HEK293 (cell line): ENCODE measurements at regions not wholly inside any gene's neighbourhood (a gene's known extent, or its start where the extent isn't known, plus 50 kb on each side); places are given as distances from the start of the nearest gene placed in this dataset.

Experiments
- CTCF ChIA-PET: fragments of 350-600 bp; formaldehyde crosslinking; extraction: SDS; loops from one replicate; lab custom pipeline; 2021; ENCODE audit warnings: antibody characterized with exemption; lab: Yijun Ruan, JAX
- POLR2A ChIA-PET: fragments of 300-600 bp; formaldehyde crosslinking; extraction: SDS; loops from one replicate; lab custom pipeline; 2020; ENCODE audit warnings: antibody characterized with exemption, inconsistent platforms; lab: Yijun Ruan, JAX
- H3K27ac ChIP-seq: fragments of 200-500 bp; sonication (Bioruptor generic); 2 replicates; pipeline ENCODE4 v1.5.1; 2014; ENCODE audit warnings: low read depth, low read length, control low read depth, inconsistent platforms; ENCODE audit errors: extremely low read depth
- H3K36me3 ChIP-seq, 2 experiments: fragments of 200-500 bp in 1 of 2; sonication (Bioruptor generic) in 1 of 2; 1 replicate in 1 of 2; 2 replicates in 1 of 2; pipeline ENCODE4 v1.5.1; 2014 to 2017; ENCODE audit warnings: inconsistent platforms in 2 of 2, low read length in 2 of 2; ENCODE audit not compliant: control insufficient read depth in 2 of 2, insufficient read depth in 1 of 2
- H3K4me1 ChIP-seq: fragments of 200-500 bp; sonication (Bioruptor generic); 2 replicates; pipeline ENCODE4 v1.5.1; 2014; ENCODE audit warnings: mild to moderate bottlenecking, low read length, inconsistent platforms; ENCODE audit not compliant: control insufficient read depth, insufficient read depth
- H3K4me3 ChIP-seq: 2 replicates; pipeline ENCODE4 v1.5.1; 2011; ENCODE audit warnings: low read depth, mild to moderate bottlenecking, control low read depth, low read length, moderate library complexity
- H3K9me3 ChIP-seq: fragments of 200-500 bp; sonication (Bioruptor generic); 2 replicates; pipeline ENCODE4 v1.5.1; 2014; ENCODE audit warnings: low read depth, low read length, inconsistent platforms; ENCODE audit not compliant: control insufficient read depth, insufficient read depth
- MEIS1 ChIP-seq: sonication (generic); formaldehyde crosslinking; IDR thresholded peaks from 2 replicates; pipeline ENCODE4 v1.8.1; 2022; ENCODE audit warnings: missing genetic modification reagents, mild to moderate bottlenecking, borderline replicate concordance
- OVOL3 ChIP-seq: fragments of 450-650 bp; formaldehyde crosslinking; IDR thresholded peaks from 2 replicates; pipeline ENCODE4 v1.5.1; 2016; ENCODE audit warnings: missing biosample characterization, missing genetic modification characterization
- ZFP3 ChIP-seq: fragments of 450-650 bp; formaldehyde crosslinking; IDR thresholded peaks from 2 replicates; pipeline ENCODE4 v1.5.1; 2016; ENCODE audit warnings: low read depth, missing biosample characterization, missing genetic modification characterization
- ZFP37 ChIP-seq: fragments of 450-650 bp; formaldehyde crosslinking; IDR thresholded peaks from 2 replicates; pipeline ENCODE4 v1.5.1; 2016; ENCODE audit warnings: missing biosample characterization, missing genetic modification characterization
- ZFP69B ChIP-seq: fragments of 450-650 bp; formaldehyde crosslinking; IDR thresholded peaks from 2 replicates; pipeline ENCODE4 v1.5.1; 2016; ENCODE audit warnings: missing biosample characterization, missing genetic modification characterization
- ZNF132 ChIP-seq: fragments of 450-650 bp; formaldehyde crosslinking; IDR thresholded peaks from 2 replicates; pipeline ENCODE4 v1.5.1; 2017; ENCODE audit warnings: missing biosample characterization, missing genetic modification characterization, borderline replicate concordance
- ZNF174 ChIP-seq: fragments of 450-650 bp; formaldehyde crosslinking; IDR thresholded peaks from 2 replicates; pipeline ENCODE4 v1.5.0; 2017; ENCODE audit warnings: missing biosample characterization, mild to moderate bottlenecking, missing genetic modification characterization
- ZNF610 ChIP-seq: fragments of 450-650 bp; formaldehyde crosslinking; IDR thresholded peaks from 2 replicates; pipeline ENCODE4 v1.5.1; 2016; ENCODE audit warnings: missing biosample characterization, missing genetic modification characterization, borderline replicate concordance
- ZNF660 ChIP-seq: fragments of 450-650 bp; IDR thresholded peaks from 2 replicates; pipeline ENCODE4 v1.5.1; 2018; ENCODE audit warnings: missing biosample characterization, mild to moderate bottlenecking, missing genetic modification characterization
- ZNF768 ChIP-seq: fragments of 450-650 bp; formaldehyde crosslinking; IDR thresholded peaks from 2 replicates; pipeline ENCODE4 v1.5.1; 2018; ENCODE audit warnings: missing biosample characterization, mild to moderate bottlenecking, missing genetic modification characterization
- ZNF791 ChIP-seq: fragments of 450-650 bp; formaldehyde crosslinking; IDR thresholded peaks from 2 replicates; pipeline ENCODE4 v1.5.1; 2016; ENCODE audit warnings: missing biosample characterization, missing genetic modification characterization
- TF ChIP-seq, protein P1 (sequence below): fragments of 450-650 bp; formaldehyde crosslinking; IDR thresholded peaks from 2 replicates; pipeline ENCODE4 v1.5.1; 2016; ENCODE audit warnings: missing biosample characterization, missing genetic modification characterization
- TF ChIP-seq, protein P2 (sequence below): fragments of 450-650 bp; IDR thresholded peaks from 2 replicates; pipeline ENCODE4 v1.5.1; 2018; ENCODE audit warnings: missing biosample characterization, missing genetic modification characterization
- TF ChIP-seq, protein P3 (sequence below): fragments of 450-650 bp; formaldehyde crosslinking; IDR thresholded peaks from 2 replicates; pipeline ENCODE4 v1.5.1; 2016; ENCODE audit warnings: missing biosample characterization, missing genetic modification characterization, borderline replicate concordance
- TF ChIP-seq, protein P4 (sequence below): fragments of 450-650 bp; formaldehyde crosslinking; IDR thresholded peaks from 2 replicates; pipeline ENCODE4 v1.5.1; 2016; ENCODE audit warnings: missing biosample characterization, missing genetic modification characterization
- TF ChIP-seq, protein P5 (sequence below): fragments of 450-650 bp; formaldehyde crosslinking; IDR thresholded peaks from 2 replicates; pipeline ENCODE4 v1.5.1; 2016; ENCODE audit warnings: missing biosample characterization, missing genetic modification characterization

DNA sequence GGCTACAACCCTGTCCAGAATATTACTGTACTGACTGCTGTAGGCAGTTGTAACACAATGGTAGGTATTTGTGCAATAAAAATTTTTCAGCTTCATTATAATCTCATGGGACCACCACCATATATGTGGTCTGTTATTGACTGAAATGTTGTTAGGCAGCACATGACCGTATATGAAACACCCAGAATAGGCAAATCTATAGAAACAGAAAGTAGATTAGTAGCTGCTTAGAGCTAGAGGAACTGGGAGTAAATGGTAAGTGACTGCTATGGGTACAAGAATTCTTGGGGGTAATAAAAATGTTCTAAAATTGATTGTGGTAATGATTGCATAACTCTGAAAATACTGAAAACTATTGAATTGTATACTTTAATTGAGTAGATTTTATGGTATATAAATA, 185.7 kb downstream of the ESM1 start:
- TF ChIP-seq, protein P1, sequence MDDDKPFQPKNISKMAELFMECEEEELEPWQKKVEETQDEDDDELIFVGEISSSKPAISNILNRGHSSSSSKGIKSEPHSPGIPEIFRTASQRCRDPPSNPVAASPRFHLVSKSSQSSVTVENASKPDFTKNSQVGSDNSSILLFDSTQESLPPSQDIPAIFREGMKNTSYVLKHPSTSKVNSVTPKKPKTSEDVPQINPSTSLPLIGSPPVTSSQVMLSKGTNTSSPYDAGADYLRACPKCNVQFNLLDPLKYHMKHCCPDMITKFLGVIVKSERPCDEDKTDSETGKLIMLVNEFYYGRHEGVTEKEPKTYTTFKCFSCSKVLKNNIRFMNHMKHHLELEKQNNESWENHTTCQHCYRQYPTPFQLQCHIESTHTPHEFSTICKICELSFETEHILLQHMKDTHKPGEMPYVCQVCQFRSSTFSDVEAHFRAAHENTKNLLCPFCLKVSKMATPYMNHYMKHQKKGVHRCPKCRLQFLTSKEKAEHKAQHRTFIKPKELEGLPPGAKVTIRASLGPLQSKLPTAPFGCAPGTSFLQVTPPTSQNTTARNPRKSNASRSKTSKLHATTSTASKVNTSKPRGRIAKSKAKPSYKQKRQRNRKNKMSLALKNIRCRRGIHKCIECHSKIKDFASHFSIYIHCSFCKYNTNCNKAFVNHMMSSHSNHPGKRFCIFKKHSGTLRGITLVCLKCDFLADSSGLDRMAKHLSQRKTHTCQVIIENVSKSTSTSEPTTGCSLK = no peak
- TF ChIP-seq, protein P2, sequence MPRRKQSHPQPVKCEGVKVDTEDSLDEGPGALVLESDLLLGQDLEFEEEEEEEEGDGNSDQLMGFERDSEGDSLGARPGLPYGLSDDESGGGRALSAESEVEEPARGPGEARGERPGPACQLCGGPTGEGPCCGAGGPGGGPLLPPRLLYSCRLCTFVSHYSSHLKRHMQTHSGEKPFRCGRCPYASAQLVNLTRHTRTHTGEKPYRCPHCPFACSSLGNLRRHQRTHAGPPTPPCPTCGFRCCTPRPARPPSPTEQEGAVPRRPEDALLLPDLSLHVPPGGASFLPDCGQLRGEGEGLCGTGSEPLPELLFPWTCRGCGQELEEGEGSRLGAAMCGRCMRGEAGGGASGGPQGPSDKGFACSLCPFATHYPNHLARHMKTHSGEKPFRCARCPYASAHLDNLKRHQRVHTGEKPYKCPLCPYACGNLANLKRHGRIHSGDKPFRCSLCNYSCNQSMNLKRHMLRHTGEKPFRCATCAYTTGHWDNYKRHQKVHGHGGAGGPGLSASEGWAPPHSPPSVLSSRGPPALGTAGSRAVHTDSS (tag by site-specific recombination) = no peak
- no peak for TF ChIP-seq ZFP3
- TF ChIP-seq ZNF660 (tag by site-specific recombination) = no peak
- TF ChIP-seq, protein P3, sequence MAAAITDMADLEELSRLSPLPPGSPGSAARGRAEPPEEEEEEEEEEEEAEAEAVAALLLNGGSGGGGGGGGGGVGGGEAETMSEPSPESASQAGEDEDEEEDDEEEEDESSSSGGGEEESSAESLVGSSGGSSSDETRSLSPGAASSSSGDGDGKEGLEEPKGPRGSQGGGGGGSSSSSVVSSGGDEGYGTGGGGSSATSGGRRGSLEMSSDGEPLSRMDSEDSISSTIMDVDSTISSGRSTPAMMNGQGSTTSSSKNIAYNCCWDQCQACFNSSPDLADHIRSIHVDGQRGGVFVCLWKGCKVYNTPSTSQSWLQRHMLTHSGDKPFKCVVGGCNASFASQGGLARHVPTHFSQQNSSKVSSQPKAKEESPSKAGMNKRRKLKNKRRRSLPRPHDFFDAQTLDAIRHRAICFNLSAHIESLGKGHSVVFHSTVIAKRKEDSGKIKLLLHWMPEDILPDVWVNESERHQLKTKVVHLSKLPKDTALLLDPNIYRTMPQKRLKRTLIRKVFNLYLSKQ (tag by site-specific recombination) = no peak
- no peak for TF ChIP-seq ZNF768 (tag by site-specific recombination)
- no peak for TF ChIP-seq ZFP37 (tag by site-specific recombination)
- no peak for TF ChIP-seq ZNF610 (tag by site-specific recombination)
- no peak for TF ChIP-seq ZNF174 (tag by site-specific recombination)
- Histone ChIP-seq H3K4me1 (no peaks in the 10 kb centered on the region), H3K27ac (no peak overlapping the region), H3K4me3 (no peak overlapping the region), H3K36me3 (no peaks in the 10 kb centered on the region), H3K9me3 (no peaks in the 10 kb centered on the region)
- ChIA-PET CTCF (interaction anchor here (0.5 kb wide), 1 partner anchor 157 kb away, joined by 7 read pairs; no protein-coding TSS in a partner anchor), POLR2A (no interaction called here)

DNA sequence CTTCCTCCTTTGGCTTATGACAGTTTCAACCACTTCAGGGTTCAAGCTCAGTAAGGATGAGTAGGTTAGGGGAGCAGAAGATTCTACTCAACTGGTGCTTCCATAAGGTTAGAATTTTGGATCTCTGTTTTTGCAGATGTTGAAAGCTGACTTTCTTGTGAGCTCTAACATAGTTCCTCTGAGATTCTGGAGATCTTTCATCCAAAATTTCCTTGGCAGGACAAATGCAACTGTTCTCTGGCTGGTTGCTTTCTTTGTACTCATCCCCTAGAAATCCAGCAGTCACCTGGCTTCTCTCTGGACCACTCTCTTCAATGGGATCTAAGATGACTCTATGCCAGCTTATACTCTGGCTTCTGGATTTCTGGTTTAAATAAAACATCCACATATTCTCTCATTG, 189.6 kb downstream of the ESM1 start:
- Histone ChIP-seq H3K27ac (no peak overlapping the region), H3K4me1 (no peaks in the 10 kb centered on the region), H3K9me3 (no peaks in the 10 kb centered on the region), H3K4me3 (no peak overlapping the region), H3K36me3 (no peaks in the 10 kb centered on the region)
- TF ChIP-seq MEIS1 (CRISPR knock-in tag) (no peak), ZNF132 (tag by site-specific recombination) (no peak), OVOL3 (tag by site-specific recombination) (no peak), ZNF791 (tag by site-specific recombination) (no peak), ZFP69B (tag by site-specific recombination) (no peak)
- TF ChIP-seq, protein P4, sequence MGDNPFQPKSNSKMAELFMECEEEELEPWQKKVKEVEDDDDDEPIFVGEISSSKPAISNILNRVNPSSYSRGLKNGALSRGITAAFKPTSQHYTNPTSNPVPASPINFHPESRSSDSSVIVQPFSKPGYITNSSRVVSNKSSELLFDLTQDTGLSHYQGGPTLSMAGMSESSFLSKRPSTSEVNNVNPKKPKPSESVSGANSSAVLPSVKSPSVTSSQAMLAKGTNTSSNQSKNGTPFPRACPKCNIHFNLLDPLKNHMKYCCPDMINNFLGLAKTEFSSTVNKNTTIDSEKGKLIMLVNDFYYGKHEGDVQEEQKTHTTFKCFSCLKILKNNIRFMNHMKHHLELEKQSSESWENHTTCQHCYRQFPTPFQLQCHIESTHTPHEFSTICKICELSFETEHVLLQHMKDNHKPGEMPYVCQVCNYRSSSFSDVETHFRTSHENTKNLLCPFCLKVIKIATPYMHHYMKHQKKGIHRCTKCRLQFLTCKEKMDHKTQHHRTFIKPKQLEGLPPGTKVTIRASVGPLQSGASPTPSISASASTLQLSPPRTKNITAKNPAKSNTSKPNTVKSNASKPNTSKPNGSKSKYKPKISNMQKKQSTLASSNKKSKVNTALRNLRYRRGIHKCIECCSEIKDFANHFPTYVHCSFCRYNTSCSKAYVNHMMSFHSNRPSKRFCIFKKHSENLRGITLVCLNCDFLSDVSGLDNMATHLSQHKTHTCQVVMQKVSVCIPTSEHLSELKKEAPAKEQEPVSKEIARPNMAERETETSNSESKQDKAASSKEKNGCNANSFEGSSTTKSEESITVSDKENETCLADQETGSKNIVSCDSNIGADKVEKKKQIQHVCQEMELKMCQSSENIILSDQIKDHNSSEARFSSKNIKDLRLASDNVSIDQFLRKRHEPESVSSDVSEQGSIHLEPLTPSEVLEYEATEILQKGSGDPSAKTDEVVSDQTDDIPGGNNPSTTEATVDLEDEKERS (tag by site-specific recombination) = no peak
- TF ChIP-seq, protein P5, sequence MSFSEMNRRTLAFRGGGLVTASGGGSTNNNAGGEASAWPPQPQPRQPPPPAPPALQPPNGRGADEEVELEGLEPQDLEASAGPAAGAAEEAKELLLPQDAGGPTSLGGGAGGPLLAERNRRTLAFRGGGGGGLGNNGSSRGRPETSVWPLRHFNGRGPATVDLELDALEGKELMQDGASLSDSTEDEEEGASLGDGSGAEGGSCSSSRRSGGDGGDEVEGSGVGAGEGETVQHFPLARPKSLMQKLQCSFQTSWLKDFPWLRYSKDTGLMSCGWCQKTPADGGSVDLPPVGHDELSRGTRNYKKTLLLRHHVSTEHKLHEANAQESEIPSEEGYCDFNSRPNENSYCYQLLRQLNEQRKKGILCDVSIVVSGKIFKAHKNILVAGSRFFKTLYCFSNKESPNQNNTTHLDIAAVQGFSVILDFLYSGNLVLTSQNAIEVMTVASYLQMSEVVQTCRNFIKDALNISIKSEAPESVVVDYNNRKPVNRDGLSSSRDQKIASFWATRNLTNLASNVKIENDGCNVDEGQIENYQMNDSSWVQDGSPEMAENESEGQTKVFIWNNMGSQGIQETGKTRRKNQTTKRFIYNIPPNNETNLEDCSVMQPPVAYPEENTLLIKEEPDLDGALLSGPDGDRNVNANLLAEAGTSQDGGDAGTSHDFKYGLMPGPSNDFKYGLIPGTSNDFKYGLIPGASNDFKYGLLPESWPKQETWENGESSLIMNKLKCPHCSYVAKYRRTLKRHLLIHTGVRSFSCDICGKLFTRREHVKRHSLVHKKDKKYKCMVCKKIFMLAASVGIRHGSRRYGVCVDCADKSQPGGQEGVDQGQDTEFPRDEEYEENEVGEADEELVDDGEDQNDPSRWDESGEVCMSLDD = no peak
- ChIA-PET CTCF (interaction anchor here (1.2 kb wide), 1 partner anchor 27 kb away, joined by 3 read pairs; no protein-coding TSS in a partner anchor), POLR2A (no interaction called here)
